NCI-H1436 (cell line): ENCODE measurements at regions not wholly inside any gene's neighbourhood (a gene's known extent, or its start where the extent isn't known, plus 50 kb on each side); places are given as distances from the start of the nearest gene placed in this dataset.

Experiments
- DNase-seq: peaks from one replicate; lab custom pipeline; 2025; lab: John Stamatoyannopoulos, UW

DNA sequence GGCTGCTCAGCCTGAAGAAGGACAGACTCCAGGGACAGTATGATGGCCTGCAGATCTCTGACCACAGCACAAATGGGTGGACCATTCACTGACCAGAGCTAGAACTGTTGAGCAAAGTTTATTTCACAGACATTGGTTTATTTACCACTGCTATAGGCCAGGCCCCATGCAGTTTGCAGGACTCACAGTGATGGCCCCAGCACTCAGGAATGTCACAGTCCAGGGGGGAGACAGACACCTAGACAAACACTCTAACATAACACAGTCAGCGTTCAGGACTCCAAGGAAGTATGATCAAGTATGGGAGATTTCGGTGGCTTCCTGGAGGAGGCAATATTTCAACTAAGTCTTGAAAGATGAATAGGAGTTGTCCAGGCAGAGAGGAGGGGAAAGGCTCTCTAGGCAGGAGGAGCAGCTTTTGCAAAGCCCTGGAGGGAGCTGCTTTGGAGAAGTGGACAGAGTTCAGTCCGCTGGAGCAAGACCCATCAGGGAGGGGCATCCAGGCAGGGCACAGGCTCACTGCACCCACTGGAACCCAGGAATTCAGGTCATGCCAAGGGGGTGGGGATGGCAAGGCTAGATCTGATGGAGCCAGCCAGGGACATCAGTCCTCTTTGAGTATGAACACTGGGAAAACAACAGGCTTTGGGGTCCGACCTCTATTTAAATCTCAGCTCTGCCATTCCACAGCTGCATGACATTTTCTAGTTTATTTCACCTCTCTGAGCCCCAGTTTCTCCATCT is 454.3 kb downstream of the MATN1 start:
- DNase-seq = no peak

GRCh38 chr1:30267856-30268255 is 455.5 kb downstream of the MATN1 start:
- DNase-seq = no peak

DNA sequence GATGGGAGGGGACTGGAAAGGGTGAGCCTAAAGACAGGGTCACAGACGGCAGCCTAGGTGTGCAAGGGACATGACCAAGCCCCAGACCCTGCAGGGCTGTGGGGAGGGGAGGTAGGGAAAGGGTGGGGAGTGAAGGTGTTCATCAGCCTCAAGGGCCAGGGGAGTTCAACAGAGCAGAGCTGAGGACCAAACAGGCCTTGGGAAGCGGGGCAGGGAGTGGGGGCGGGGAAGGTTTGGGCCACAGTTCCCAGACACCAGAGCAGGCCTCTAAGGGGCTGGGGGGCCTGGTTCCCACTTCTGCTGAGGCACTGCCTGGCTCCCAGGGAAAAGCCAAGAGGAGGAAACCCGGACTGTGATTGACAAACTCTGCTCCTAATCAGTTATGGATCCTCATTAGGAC is 456.3 kb downstream of the MATN1 start:
- no peak for DNase-seq

GRCh38 chr1:30265127-30266070 is 458.0 kb downstream of the MATN1 start:
- DNase-seq = no peak

- no peak for DNase-seq
Measured at GRCh38 chr1:30264672-30265025, 458.7 kb downstream of the MATN1 start.

DNA sequence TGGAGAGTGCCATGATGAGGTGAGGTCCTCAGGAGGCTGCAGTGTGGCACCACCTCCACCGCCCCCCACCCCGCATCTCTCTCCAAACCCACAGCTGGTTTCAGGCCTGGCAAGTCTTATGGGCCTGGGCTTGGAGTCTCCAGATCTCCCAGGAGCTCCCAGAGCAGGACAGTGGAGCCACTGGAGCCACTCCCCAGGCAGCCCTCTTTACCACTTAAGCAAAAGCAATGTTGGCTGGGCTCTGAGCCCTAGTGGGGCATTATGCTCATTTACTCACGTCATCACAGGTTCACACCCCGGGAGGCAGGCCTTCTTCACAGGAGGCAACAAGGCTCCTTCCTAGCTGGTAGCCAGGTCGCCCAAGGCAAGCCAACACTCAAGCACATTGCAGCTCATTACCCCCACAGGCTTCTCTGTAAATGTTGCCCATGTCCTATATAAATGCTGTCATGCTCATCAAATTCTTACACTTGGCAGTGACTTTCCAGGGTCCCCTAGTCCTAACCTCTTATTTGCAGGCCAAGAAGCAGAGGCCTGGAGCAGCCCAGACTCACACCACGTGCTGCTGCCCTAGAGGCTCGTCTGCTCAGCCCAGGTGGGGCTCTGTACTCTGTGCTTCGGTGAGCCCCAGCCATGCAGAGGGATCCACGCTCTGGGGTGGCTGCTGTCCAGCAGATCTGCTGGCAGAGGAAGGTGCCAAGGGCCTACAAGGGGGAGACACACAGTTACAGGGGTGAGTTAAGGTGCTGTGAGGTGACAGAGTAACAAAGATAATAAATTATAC is 459.3 kb downstream of the MATN1 start:
- DNase-seq = no peak

- no peak for DNase-seq
Measured at GRCh38 chr1:30263405-30263804, 460.0 kb downstream of the MATN1 start.

DNA sequence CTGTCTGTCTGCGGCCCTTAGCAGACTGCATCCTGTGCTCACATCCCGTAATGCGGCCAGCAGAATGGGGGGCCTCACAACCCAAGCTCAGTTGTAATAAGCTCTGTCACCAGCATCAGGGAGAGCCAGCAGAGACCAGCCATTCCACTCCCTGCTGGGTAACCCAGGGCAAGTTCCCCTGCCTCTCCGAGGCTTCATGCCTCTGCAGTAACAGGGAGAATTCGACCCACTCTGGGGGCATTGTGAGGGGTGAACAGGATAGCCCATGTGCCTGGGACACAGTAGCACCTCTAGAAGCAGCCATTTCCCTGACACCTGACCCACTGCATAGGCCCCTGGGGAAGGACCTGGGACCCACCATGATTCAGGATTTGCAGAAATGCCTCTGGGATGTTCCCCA is 461.2 kb downstream of the MATN1 start:
- DNase-seq = no peak

DNA sequence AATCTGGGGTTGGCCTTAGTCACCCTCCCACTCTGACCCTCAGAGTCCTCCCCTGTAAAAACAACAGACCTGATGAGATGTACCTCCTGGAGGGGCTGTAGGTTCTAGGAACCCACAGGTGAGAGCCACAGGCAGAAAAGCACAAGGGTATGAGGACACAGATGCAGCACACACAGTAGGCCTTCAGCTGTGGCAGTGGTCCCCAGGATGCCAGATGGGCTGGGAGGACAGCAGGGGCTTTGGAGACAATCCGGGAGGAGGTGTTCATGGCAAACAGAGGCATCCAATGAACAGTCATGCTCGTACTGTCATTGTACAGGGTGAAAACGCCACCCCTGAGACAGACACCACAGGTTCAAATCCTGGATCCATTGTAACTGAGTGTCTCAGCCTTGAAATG is 463.1 kb downstream of the MATN1 start:
- DNase-seq = no peak

- no peak for DNase-seq
Measured at GRCh38 chr1:30259631-30260030, 463.8 kb downstream of the MATN1 start.

- no peak for DNase-seq
Measured at GRCh38 chr1:30258876-30259275, 464.5 kb downstream of the MATN1 start.

GRCh38 chr1:30258471-30258870 is 464.9 kb downstream of the MATN1 start:
- no peak for DNase-seq

DNA sequence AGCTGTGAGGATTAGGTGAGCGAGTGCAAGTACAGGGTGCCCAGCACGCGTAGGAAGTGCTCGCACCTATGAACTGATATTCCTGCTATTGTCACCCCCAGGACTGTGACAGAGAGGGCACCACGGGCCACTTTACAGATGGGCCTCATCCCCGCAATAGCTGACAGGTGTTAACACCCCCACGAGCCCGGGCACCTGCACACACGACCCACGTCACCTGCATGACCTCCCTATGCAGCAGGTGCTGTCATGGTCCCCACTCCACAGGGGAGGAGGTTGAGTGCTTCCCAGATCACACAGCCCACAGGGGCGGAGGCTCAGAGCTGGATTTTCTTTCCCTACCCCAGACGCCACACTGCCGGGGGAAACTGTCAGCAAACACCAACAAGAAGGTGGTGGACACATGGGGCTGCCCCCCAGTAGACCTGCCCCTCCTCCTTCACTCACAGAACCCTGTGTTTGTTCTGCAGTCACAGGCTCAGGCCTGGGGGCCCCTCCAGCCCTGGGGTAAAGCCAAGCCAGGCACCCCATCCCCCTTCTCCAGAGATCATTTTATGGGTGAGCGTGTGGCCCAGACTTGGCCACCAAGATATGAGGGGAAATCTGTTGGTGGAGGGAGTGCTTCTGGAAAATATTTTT is 465.5 kb downstream of the MATN1 start:
- no peak for DNase-seq

- no peak for DNase-seq
Measured at GRCh38 chr1:30257322-30257721, 466.1 kb downstream of the MATN1 start.

DNA sequence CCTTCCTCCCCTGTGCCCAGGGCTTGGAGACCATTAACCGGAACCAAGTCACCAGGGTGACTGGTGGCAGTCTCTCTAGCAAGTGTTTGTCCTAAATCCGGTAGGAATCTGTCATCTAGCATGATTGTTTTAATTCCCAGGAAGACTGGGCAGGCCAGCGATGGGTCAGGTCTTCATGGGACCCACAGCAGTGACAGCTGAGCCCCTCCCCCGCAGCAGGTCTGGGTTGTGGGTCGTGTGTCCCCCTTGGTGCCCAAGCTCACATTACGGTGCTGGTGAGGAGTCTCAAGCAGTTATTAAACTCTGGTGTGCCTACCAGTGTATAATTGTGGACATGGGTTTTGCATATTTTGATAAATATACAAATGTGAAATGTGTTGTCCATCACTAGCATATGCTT is 466.5 kb downstream of the MATN1 start:
- no peak for DNase-seq

DNA sequence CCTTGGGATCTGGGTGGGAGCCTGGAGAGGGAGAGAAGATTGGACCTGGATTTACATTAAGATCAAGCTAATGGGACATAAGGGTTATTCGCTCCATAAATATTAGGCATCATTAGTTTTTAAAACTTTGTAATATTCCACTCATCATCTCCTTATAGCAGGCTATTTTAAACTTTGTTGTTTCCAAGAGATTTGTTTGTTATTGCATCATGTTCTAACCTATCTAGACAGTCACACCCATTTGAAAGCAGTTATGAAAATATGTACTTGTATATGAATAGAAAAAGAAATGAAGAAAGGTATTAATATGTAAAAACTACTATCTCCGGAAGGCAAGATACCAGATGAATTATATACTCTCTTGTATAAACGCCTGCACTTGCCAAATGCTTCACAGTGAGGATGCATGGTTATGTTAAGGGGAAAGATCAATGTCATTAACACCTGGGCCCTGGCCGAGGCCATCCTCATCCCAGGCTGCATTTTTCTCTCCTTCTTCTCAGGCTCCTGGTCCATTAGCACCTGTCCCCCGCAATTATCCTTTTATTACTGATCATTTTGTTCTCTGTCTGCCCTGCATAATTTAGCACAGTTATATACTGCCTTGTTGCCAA is 468.2 kb downstream of the MATN1 start:
- DNase-seq = no peak

DNA sequence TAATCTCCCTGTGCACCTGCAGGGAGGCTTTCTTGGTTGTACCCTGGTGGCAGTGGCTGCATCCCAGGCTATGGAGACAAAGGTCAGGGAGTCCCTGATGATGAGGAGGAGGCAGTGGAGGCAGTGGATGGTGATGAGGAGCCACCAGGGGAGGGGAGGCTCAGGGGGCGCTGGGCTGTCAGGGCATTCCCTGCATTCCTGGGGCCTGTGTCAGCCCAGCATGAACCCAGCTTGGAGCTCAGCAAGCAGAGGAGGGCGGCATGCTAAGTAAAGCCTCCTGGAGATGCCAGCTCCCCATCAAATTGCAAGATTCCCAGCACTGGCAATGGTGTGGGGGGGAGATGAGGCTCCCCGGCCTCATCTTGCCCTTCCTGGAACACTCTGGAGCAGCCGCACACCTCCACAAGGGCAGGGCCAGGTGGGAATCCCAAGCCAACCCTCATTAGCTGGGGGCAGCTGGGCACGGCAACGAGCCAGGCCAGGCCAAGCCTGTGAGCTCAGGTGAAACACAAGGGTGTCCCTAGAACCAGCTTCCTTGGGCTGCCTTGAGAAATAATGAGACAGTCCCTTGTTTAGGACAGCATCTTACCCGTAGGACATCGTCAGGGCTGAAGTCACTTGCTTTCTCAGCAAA is 469.5 kb downstream of the MATN1 start:
- DNase-seq = no peak

- no peak for DNase-seq
Measured at GRCh38 chr1:30253361-30253760, 470.0 kb downstream of the MATN1 start.

DNA sequence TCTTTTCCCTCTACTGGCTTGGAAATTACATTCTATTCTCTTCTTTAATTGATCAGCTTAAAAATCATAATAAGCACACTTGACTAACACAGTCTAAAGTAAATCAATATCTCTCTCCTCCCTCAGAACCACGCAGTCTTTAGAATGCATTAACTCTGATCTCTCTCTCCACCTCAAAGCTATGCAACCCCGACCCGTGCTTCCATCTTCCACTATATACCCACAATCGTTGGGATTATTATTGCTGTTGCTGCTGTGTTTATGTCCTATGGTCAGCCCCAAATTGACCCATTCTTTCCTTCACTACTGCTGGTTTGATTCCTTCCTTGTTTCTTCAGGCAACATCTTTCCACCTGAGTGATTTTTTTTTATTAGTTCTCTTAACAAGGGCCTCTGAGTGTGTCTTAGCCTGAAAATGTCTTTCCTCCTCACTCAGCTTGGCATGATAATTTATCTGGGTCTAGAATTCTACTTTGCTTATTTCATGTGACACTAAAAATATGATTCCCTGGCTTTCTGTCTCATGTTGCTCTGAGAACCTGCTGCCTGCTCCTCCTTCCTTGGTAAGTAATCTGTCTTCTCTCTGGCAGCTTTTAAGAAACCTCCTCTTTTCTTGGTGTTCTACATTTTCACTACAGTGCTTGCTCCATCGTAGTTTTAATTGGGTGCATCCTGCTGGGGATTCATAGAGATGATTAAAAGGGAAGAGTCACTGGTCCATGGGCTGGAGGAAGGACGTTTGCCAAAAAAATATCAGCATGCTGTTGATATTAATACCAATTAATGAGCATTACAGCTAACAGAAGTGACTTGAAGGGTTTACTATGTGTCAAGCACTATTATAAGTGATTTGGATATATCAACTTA is 472.2 kb downstream of the MATN1 start:
- no peak for DNase-seq

GRCh38 chr1:30250338-30250983 is 472.9 kb downstream of the MATN1 start:
- no peak for DNase-seq
